Left colon (tissue), 2 donors: ENCODE measurements at regions not wholly inside any gene's neighbourhood (a gene's known extent, or its start where the extent isn't known, plus 50 kb on each side); places are given as distances from the start of the nearest gene placed in this dataset.
"Not testable (repeated sequence)": the region's sequence is repeated elsewhere in the genome, so short reads cannot be mapped to it uniquely, and the experiment has no call there.

Experiments
- ATAC-seq: fragments of 200-7000 bp; cut with Tn5 transposase; one replicate; pipeline ENCODE4 v1.9.1; 2020; ENCODE audit warnings: mild to moderate bottlenecking, moderate library complexity
- DNase-seq, 2 donors: peaks; one replicate each; pipeline ENCODE4 v3.0.0-alpha.2; 2020
- intact Hi-C, 2 donors: fragments of 100-400 bp; cut with DNase I in 1 of 2; cut with micrococcal nuclease in 1 of 2; formaldehyde crosslinking; loops; one replicate each; pipeline versions ENCODE4 v1.11.2 to v1.14.0; 2022; cut with DNase I, micrococcal nuclease
- donor health status: DM: no; HTN: no; CAD: no.
- donor health status: DM: yes; HTN: yes; CAD: no.

- ATAC-seq (no peak), DNase-seq (no peak)
- intact Hi-C loops = no loop called here
These were observed 262.8 kb downstream of the PTH2R start for GRCh38 chr2:208669394-208669793.

- intact Hi-C loops = no loop called here
These were observed 264.7 kb downstream of the PTH2R start for GRCh38 chr2:208671284-208671683.

GRCh38 chr2:208671886-208672680 is 265.5 kb downstream of the PTH2R start:
- intact Hi-C loops = no loop called here
- ATAC-seq (no peak), DNase-seq (no peak)

More at GRCh38 chr2:208671284-208671683, 264.7 kb downstream of the PTH2R start:
- ATAC-seq = no peak
- DNase-seq = no peak

- no peak for DNase-seq
- intact Hi-C loops = no loop called here
- ATAC-seq = no peak
These were observed 267.0 kb downstream of the PTH2R start for GRCh38 chr2:208673631-208674030.

- intact Hi-C loops = no loop called here
- no peak for ATAC-seq
- no peak for DNase-seq
These were observed 268.3 kb downstream of the PTH2R start for GRCh38 chr2:208674919-208675318.

GRCh38 chr2:208685929-208686328 is 279.3 kb downstream of the PTH2R start:
- DNase-seq, intact Hi-C loops, ATAC-seq: not testable (repeated sequence)

- no peak for DNase-seq
- intact Hi-C loops = no loop called here
- no peak for ATAC-seq
These were observed 280.1 kb downstream of the PTH2R start for GRCh38 chr2:208686665-208687064.

GRCh38 chr2:208687720-208688119 is 281.1 kb downstream of the PTH2R start:
- intact Hi-C loops, ATAC-seq, DNase-seq: not testable (repeated sequence)

GRCh38 chr2:208698114-208698513 is 291.5 kb downstream of the PTH2R start:
- intact Hi-C loops = no loop called here
- no peak for DNase-seq
- ATAC-seq = no peak

- DNase-seq (no peak), ATAC-seq (no peak)
- intact Hi-C loops = no loop called here
These were observed 301.9 kb downstream of the PTH2R start for GRCh38 chr2:208708486-208708885.

- no peak for DNase-seq
- no peak for ATAC-seq
- intact Hi-C loops = no loop called here
These were observed 305.0 kb downstream of the PTH2R start for GRCh38 chr2:208711598-208711997.

- intact Hi-C loops = no loop called here
- ATAC-seq (no peak), DNase-seq (no peak)
These were observed 306.6 kb downstream of the PTH2R start for GRCh38 chr2:208713066-208713745.

- intact Hi-C loops = no loop called here
- peak; percentile 94 for ATAC-seq
- DNase-seq = no peak
These were observed 312.2 kb downstream of the PTH2R start for GRCh38 chr2:208718828-208719227.

GRCh38 chr2:208722731-208723130 is 316.1 kb downstream of the PTH2R start:
- peak; percentile 84 for ATAC-seq
- no peak for DNase-seq
- intact Hi-C loops = no loop called here

- ATAC-seq (no peak), DNase-seq (no peak)
- intact Hi-C loops = no loop called here
These were observed 318.7 kb downstream of the PTH2R start for GRCh38 chr2:208725280-208725679.

- no peak for ATAC-seq
- DNase-seq = no peak
- intact Hi-C loops = no loop called here
These were observed 319.6 kb downstream of the PTH2R start for GRCh38 chr2:208726242-208726641.

GRCh38 chr2:208751663-208752415 is 345.2 kb downstream of the PTH2R start:
- ATAC-seq, intact Hi-C loops: not testable (repeated sequence)
- peak in 1 of 2 donors; percentile 9 for DNase-seq

- DNase-seq = no peak
- ATAC-seq = no peak
- intact Hi-C loops = no loop called here
These were observed 350.8 kb downstream of the PTH2R start for GRCh38 chr2:208757364-208757763.

- intact Hi-C loops, ATAC-seq, DNase-seq: not testable (repeated sequence)
These were observed 366.5 kb downstream of the PTH2R start for GRCh38 chr2:208773074-208773473.

- ATAC-seq (no peak), DNase-seq (no peak)
- intact Hi-C loops = no loop called here
These were observed 374.6 kb downstream of the PTH2R start for GRCh38 chr2:208781166-208781565.
